ENCODE measurements at regions not wholly inside any gene's neighbourhood (a gene's known extent, or its start where the extent isn't known, plus 50 kb on each side); places are given as distances from the start of the nearest gene placed in this dataset. TPM values are rescaled to one million over a fixed set of nuclear protein-coding genes. Genes with fewer than 3 reads are reported as not detected.
A peak's percentile ranks its signal among the peaks of the same experiment; 100 is the strongest.
"Not testable (repeated sequence)": the region's sequence is repeated elsewhere in the genome, so short reads cannot be mapped to it uniquely, and the experiment has no call there.

DNA sequence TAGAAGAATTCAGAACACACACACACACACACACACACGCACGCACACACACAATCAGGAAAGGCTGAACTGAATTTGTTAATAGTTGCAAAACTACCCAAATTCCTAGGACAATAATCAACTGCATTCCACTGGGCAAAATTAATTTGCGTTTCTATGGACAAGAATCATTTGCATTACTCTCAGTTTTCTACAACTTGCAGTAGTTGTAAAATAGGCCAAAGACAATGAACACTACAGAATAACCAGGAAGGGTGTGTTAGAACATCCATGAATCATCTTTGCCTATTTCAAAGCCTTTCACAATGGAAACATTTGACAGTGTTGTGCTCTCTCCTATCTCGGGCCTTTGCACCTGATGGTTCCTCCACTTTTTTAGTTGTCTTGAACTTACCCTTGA is 77.1 kb upstream of the IGFBP7 start:
- Histone ChIP-seq H3K36me3 (ENCODE audit: insufficient read depth, low read length) (no peaks in the 10 kb centered on the region), H3K4me2 (ENCODE audit: low read length) (no peak overlapping the region), H3K9me3 (replicated peaks; ENCODE audit: low read length) (no peaks in the 10 kb centered on the region), H3K27me3 (ENCODE audit: control insufficient read depth, insufficient read depth, low read length) (peaks cover 50% of the 10 kb centered on the region), H3K4me3 (ENCODE audit: low read length) (no peak overlapping the region), H3K4me1 (ENCODE audit: control insufficient read depth, insufficient read depth, low read length) (no peaks in the 10 kb centered on the region), H3K9ac (ENCODE audit: low read depth, low read length) (no peak overlapping the region)

DNA sequence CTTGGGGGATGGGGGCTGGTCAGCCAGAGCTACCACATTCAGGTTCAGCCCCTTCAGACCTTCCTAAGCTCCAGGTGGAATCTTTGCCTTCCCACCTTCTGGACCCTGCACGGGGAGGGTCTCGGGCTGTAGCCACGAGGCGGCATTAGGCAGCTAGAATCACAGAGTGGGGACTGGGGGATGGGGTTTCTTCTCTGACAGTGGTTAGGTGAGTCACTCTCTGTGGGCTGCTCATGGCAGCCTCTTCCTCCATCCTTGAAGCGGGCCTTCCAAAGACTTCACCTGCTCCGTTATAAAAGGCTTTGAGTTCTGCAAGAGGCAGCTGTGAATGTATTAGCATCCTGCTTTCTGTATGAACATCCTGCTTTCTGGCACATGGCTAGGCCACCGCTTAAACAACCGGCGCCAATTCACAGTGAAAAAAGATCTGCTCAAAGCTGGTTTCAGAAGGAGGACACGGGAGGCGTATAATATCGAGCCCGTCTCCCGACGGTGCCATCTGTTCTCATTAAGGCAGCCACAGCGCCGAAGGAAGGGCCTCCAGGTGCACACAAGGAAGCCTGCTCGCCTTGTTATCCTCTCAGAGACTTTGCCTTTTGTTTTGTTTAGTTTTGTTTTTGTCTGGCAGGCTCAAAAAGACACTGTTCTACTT is 74.3 kb upstream of the IGFBP7 start:
- Histone ChIP-seq H3K36me3 (ENCODE audit: insufficient read depth, low read length) (no peaks in the 10 kb centered on the region), H3K4me2 (ENCODE audit: low read length) (no peak overlapping the region), H3K9me3 (replicated peaks; ENCODE audit: low read length) (no peaks in the 10 kb centered on the region), H3K4me1 (ENCODE audit: control insufficient read depth, insufficient read depth, low read length) (no peaks in the 10 kb centered on the region), H3K4me3 (ENCODE audit: low read length) (no peak overlapping the region), H3K27me3 (ENCODE audit: control insufficient read depth, insufficient read depth, low read length) (peaks cover 41% of the 10 kb centered on the region), H3K9ac (ENCODE audit: low read depth, low read length) (no peak overlapping the region)

DNA sequence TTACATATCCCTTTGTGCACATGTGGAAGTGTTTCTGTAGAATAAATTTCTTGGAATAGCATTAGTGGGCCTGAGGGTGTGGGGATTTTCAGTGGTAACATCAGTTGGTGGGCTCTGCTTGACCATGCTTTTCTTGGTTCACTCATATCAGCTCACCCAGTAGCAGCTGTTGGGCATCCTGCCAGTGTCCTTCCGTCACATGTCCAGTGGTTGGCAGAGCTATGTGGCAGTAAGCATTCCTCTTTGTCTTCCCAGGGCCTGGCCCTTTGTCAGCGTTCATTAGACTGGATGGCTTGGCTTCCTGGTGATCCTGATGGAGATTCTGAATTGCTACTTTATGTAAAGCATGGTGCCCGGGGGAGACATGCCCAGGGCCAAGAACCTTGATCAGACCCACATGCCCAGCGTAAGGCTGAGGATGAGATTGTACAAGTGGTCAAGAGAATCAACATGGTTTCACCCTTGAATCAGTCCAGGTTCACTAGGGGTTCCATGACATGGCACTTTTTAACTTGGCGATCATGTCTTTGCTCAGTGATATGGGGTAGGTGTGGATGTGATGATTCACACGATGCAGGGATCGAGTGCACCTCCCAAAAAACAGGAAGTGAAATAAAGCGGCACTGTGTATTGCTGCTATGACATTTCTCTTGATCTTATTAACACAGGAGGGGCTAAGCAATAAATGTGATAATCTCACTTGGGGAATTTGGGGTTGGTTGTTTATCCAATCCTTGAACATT is 72.1 kb upstream of the IGFBP7 start:
- Histone ChIP-seq H3K4me1 (ENCODE audit: control insufficient read depth, insufficient read depth, low read length) (no peaks in the 10 kb centered on the region), H3K4me2 (ENCODE audit: low read length) (no peak overlapping the region), H3K9me3 (replicated peaks; ENCODE audit: low read length) (no peaks in the 10 kb centered on the region), H3K9ac (ENCODE audit: low read depth, low read length) (no peak overlapping the region), H3K27me3 (ENCODE audit: control insufficient read depth, insufficient read depth, low read length) (peaks cover 37% of the 10 kb centered on the region), H3K36me3 (ENCODE audit: insufficient read depth, low read length) (no peaks in the 10 kb centered on the region), H3K4me3 (ENCODE audit: low read length) (no peak overlapping the region)

DNA sequence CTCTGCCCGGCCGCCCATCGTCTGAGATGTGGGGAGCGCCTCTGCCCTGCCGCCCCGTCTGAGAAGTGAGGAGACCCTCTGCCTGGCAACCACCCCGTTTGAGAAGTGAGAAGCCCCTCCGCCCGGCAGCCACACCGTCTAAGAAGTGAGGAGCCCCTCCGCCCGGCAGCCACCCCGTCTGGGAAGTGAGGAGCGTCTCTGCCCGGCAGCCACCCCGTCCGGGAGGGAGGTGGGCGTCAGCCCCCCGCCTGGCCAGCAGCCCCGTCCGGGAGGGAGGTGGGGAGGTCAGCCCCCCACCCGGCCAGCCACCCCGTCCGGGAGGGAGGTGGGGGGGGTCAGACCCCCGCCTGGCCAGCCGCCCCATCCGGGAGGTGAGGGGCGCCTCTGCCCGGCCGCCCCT is 63.0 kb upstream of the IGFBP7 start:
- H3K4me3 ChIP-seq (ENCODE audit: low read length); H3K9ac ChIP-seq (ENCODE audit: low read depth, low read length): not testable (repeated sequence)

DNA sequence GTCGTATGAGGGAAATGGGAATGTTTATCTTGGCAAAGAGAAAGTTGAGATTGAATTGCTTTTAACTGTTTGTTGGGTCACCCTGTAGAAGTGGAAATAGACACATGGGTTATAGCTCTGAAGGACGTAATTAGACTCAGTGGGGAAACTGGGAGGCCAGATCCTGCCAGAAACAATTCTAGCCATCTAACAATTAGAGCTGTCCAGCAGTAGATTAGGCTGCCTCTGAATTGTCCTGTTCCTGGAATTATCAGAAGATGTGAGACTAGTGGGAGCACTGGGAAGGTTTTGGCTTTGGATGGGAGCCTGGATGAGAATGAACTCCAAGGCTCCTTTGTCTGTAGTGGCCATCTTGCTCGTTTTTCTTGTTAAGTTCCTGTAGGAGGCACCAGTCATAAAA is 61.9 kb upstream of the IGFBP7 start:
- H3K4me1 ChIP-seq (ENCODE audit: control insufficient read depth, insufficient read depth, low read length): no peaks in the 10 kb centered on the region
- no peaks in the 10 kb centered on the region for H3K9me3 ChIP-seq (replicated peaks; ENCODE audit: low read length)
- H3K4me2 ChIP-seq (ENCODE audit: low read length): no peak overlapping the region
- peaks cover 20% of the 10 kb centered on the region for H3K27me3 ChIP-seq (ENCODE audit: control insufficient read depth, insufficient read depth, low read length)
- H3K4me3 ChIP-seq (ENCODE audit: low read length): no peak overlapping the region
- no peaks in the 10 kb centered on the region for H3K36me3 ChIP-seq (ENCODE audit: insufficient read depth, low read length)
- H3K9ac ChIP-seq (ENCODE audit: low read depth, low read length): no peak overlapping the region

More for the DNA sequence above, 63.0 kb upstream of the IGFBP7 start:
- not testable (repeated sequence) for H3K36me3 ChIP-seq (ENCODE audit: insufficient read depth, low read length); H3K9me3 ChIP-seq (replicated peaks; ENCODE audit: low read length); H3K4me1 ChIP-seq (ENCODE audit: control insufficient read depth, insufficient read depth, low read length); H3K4me2 ChIP-seq (ENCODE audit: low read length)
- H3K27me3 ChIP-seq (ENCODE audit: control insufficient read depth, insufficient read depth, low read length): peaks cover 19% of the 10 kb centered on the region

DNA sequence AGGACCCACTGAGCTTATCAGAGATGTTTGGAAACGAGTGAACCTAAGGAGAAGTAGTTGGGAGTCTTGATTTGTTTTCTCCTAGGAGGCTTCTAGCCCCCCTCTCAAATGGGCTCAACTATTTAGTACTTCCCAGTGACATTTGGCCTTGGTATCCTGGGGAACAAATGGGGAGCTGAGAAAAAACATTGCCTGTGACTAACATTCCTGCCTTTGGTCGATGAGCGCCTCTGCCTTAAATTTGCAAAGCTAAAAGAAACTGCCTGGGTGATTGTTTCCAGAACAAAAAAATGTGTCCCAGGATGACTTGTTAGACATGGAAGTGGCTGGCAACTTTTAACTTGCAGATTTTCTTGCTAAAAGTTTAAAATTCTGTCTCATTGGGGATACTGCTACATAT is 58.8 kb upstream of the IGFBP7 start:
- no peak overlapping the region for H3K4me2 ChIP-seq (ENCODE audit: low read length)
- no peak overlapping the region for H3K9ac ChIP-seq (ENCODE audit: low read depth, low read length)
- H3K36me3 ChIP-seq (ENCODE audit: insufficient read depth, low read length): no peaks in the 10 kb centered on the region
- peaks cover 4% of the 10 kb centered on the region for H3K4me1 ChIP-seq (ENCODE audit: control insufficient read depth, insufficient read depth, low read length)
- H3K27me3 ChIP-seq (ENCODE audit: control insufficient read depth, insufficient read depth, low read length): peaks cover 32% of the 10 kb centered on the region
- H3K4me3 ChIP-seq (ENCODE audit: low read length): no peak overlapping the region
- H3K9me3 ChIP-seq (replicated peaks; ENCODE audit: low read length): no peaks in the 10 kb centered on the region

DNA sequence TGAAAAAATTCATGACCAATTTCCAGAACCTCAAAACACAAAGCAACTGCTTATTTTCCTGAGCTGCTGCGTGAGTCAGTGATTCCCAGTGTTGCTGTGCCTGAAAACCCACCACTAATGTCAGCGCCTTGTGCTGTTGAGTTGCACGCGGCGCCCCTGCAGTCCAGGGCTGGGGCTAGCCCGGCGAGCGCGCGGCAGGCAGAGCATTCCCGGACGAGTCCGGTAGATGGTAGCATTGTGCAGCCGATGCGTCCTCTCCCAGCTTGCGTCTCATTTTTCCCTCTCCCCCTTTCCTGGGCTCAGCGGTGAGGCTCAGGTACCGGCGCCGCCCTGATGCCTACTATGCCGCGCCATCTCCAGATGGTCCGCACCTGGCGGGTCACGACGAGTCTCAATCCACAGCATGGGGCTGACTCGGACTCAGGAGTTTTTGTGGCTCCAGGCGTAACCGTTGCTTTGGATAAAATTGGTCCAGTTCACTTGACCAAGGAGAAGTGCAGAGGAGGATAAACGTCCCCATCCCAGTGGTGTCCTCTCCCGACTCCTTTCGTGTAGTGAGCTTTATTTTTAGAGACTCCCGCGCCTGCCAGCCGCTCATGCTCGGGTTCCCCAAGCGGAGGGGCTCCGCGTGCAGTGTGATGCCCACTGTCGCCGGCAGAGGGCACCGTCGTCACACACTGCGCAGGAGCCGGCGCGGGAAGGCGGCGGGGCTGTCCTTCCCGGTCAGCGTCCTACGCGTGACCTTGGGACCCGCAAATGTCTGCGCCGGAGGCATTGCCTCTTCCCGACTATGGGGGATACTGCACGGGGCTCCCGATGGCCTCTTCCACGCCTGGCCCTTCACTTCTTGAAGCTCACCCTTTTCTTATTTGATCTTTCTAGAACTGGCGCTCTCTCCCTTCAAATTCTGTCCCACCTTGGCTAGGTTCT is 53.6 kb upstream of the IGFBP7 start:
- Histone ChIP-seq H3K27me3 (ENCODE audit: control insufficient read depth, insufficient read depth, low read length) (peaks cover 23% of the 10 kb centered on the region), H3K9me3 (replicated peaks; ENCODE audit: low read length) (no peaks in the 10 kb centered on the region), H3K4me3 (ENCODE audit: low read length) (peak overlapping the region; percentile 73), H3K4me2 (ENCODE audit: low read length) (peak overlapping the region; percentile 98), H3K36me3 (ENCODE audit: insufficient read depth, low read length) (no peaks in the 10 kb centered on the region), H3K4me1 (ENCODE audit: control insufficient read depth, insufficient read depth, low read length) (peaks cover 10% of the 10 kb centered on the region), H3K9ac (ENCODE audit: low read depth, low read length) (peak overlapping the region; percentile 75)

DNA sequence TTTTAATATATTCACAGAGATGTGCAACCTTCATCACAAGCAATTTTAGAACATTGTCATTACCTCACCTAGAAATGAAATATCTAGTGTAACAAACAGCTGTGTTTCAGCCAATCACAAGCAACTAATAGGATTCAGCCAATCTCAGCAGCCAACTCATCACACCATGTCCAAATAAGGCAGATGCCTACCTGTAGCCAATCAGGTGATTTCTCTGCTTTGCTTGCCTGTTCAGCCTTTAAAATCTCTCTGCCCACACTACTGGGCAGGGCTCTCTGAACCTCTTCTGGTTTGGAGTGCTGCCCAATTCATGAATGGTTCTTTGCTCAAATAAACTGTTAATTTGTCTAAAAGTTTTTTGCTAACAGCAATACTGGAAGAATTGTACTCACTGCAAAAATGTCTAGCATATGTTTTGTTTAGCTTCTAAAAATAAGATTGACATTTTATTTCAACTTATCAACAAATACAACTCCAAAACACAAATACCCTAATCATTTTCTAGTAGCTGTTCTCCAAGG is 52.4 kb upstream of the IGFBP7 start:
- Histone ChIP-seq H3K27me3 (ENCODE audit: control insufficient read depth, insufficient read depth, low read length) (peaks cover 20% of the 10 kb centered on the region), H3K4me2 (ENCODE audit: low read length) (no peak overlapping the region), H3K9me3 (replicated peaks; ENCODE audit: low read length) (no peaks in the 10 kb centered on the region), H3K4me3 (ENCODE audit: low read length) (no peak overlapping the region), H3K9ac (ENCODE audit: low read depth, low read length) (no peak overlapping the region), H3K36me3 (ENCODE audit: insufficient read depth, low read length) (no peaks in the 10 kb centered on the region), H3K4me1 (ENCODE audit: control insufficient read depth, insufficient read depth, low read length) (peaks cover 10% of the 10 kb centered on the region)

Small RNA genes lying in the stretch of these regions (small RNA-seq; reads per million reads assigned to genes)
- not detected for gene SRIP1
